AG08396 (cell line): ENCODE measurements at regions not wholly inside any gene's neighbourhood (a gene's known extent, or its start where the extent isn't known, plus 50 kb on each side); places are given as distances from the start of the nearest gene placed in this dataset.
"Not testable (repeated sequence)": the region's sequence is repeated elsewhere in the genome, so short reads cannot be mapped to it uniquely, and the experiment has no call there.

Experiments
- DNase-seq: peaks from one replicate; pipeline ENCODE4 v3.0.0; 2012; ENCODE audit warnings: low spot score, mixed read lengths

- DNase-seq: no peak
Measured at GRCh38 chr1:10940451-10940804, 72.0 kb upstream of the TARDBP start.

GRCh38 chr1:10940838-10941237 is 71.6 kb upstream of the TARDBP start:
- no peak for DNase-seq

GRCh38 chr1:10941891-10942541 is 70.4 kb upstream of the TARDBP start:
- DNase-seq: peak; percentile 87

- no peak for DNase-seq
Measured at GRCh38 chr1:10942542-10942912, 69.9 kb upstream of the TARDBP start.

GRCh38 chr1:10943041-10943440 is 69.4 kb upstream of the TARDBP start:
- no peak for DNase-seq

GRCh38 chr1:10943991-10944730 is 68.3 kb upstream of the TARDBP start:
- peak; percentile 53 for DNase-seq

- no peak for DNase-seq
Measured at GRCh38 chr1:10945991-10946509, 66.4 kb upstream of the TARDBP start.

- no peak for DNase-seq
Measured at GRCh38 chr1:10947181-10947580, 65.3 kb upstream of the TARDBP start.

GRCh38 chr1:10947691-10948462 is 64.6 kb upstream of the TARDBP start:
- no peak for DNase-seq

- no peak for DNase-seq
Measured at GRCh38 chr1:10948463-10948775, 64.0 kb upstream of the TARDBP start.

- no peak for DNase-seq
Measured at GRCh38 chr1:10950316-10951172, 61.9 kb upstream of the TARDBP start.

GRCh38 chr1:10951298-10951697 is 61.2 kb upstream of the TARDBP start:
- not testable (repeated sequence) for DNase-seq

- DNase-seq: no peak
Measured at GRCh38 chr1:10951961-10952360, 60.5 kb upstream of the TARDBP start.

- DNase-seq: no peak
Measured at GRCh38 chr1:10953505-10954193, 58.8 kb upstream of the TARDBP start.

- DNase-seq: no peak
Measured at GRCh38 chr1:10957133-10957532, 55.3 kb upstream of the TARDBP start.

GRCh38 chr1:10958614-10959013 is 53.8 kb upstream of the TARDBP start:
- no peak for DNase-seq

GRCh38 chr1:10960411-10961299 is 51.8 kb upstream of the TARDBP start:
- DNase-seq: peak; percentile 84

GRCh38 chr1:10961300-10961833 is 51.1 kb upstream of the TARDBP start:
- no peak for DNase-seq

- DNase-seq: no peak
Measured at GRCh38 chr1:10962483-10962882, 50.0 kb upstream of the TARDBP start.
